ENCODE measurements at regions not wholly inside any gene's neighbourhood (a gene's known extent, or its start where the extent isn't known, plus 50 kb on each side); places are given as distances from the start of the nearest gene placed in this dataset.

- DNase-seq: no peak
- 73 to 74% methylated on average over 2 of the region's 2 CpGs for WGBS, 2 donors
- H3K9me3 ChIP-seq: no peaks in the 10 kb centered on the region
- H3K36me3 ChIP-seq: no peaks in the 10 kb centered on the region
- no peak for ATAC-seq (ENCODE audit: low FRiP score in 2 of 2)
- TF ChIP-seq POLR2A (IDR thresholded peaks at IDR 0.05) (no peak), EP300 (IDR thresholded peaks at IDR 0.05) (no peak)
- TF ChIP-seq, protein P1, sequence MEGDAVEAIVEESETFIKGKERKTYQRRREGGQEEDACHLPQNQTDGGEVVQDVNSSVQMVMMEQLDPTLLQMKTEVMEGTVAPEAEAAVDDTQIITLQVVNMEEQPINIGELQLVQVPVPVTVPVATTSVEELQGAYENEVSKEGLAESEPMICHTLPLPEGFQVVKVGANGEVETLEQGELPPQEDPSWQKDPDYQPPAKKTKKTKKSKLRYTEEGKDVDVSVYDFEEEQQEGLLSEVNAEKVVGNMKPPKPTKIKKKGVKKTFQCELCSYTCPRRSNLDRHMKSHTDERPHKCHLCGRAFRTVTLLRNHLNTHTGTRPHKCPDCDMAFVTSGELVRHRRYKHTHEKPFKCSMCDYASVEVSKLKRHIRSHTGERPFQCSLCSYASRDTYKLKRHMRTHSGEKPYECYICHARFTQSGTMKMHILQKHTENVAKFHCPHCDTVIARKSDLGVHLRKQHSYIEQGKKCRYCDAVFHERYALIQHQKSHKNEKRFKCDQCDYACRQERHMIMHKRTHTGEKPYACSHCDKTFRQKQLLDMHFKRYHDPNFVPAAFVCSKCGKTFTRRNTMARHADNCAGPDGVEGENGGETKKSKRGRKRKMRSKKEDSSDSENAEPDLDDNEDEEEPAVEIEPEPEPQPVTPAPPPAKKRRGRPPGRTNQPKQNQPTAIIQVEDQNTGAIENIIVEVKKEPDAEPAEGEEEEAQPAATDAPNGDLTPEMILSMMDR (IDR thresholded peaks at IDR 0.05): no peak
- no peak overlapping the region for H3K4me3 ChIP-seq
- H3K27ac ChIP-seq: no peak overlapping the region
- H3K27me3 ChIP-seq: no peaks in the 10 kb centered on the region
- H3K4me1 ChIP-seq: no peaks in the 10 kb centered on the region
Measured at GRCh38 chr4:167944721-167945120, 147.6 kb upstream of the ANXA10 start.

DNA sequence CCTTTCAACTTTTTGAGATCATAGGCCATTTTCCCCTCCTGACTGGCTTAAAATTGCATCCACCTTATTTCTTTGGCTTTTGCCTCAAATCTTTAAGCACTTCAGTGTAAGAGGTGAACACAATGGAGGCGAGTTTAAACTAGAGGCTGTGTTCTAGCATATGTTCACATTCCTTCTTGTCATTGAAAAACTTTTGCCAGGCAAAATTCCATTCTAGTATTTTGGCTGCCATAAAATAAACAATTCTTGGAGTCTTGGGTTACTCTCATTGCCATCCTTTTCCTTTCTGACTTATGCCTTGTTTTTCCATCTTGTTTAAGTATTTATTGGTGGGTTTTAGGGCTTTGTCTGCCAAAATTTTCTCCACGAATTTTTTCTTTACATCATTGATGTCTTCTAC lies 137.3 kb upstream of the ANXA10 start:
- no peak for TF ChIP-seq POLR2A (IDR thresholded peaks at IDR 0.05)
- TF ChIP-seq POLR2AphosphoS5 (IDR thresholded peaks at IDR 0.05): no peak
- TF ChIP-seq, protein P1 (IDR thresholded peaks at IDR 0.05): no peak
- no peak for TF ChIP-seq EP300 (IDR thresholded peaks at IDR 0.05)

DNA sequence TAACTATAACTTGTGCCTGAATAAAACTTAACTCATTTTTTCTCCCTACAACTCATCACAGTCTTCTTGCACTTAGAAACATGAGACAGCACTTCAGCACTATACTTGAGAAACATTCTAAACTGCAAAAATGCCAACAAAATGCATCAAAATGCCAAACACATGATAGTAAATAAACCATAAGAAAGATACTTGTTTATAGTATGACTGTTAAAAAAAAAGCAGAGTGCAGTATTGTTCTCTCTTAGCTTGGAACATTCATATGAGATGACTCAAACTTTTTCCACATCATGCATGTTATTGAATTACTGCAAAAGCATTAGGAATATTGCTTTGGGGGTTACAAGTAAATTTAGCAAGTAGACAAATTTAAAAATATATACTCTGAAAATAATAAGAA lies 135.7 kb upstream of the ANXA10 start:
- TF ChIP-seq POLR2A (IDR thresholded peaks at IDR 0.05): no peak
- TF ChIP-seq POLR2AphosphoS5 (IDR thresholded peaks at IDR 0.05): no peak
- TF ChIP-seq, protein P1 (IDR thresholded peaks at IDR 0.05): no peak
- ATAC-seq (ENCODE audit: low FRiP score in 2 of 2): no peak

More for the DNA sequence above, 137.3 kb upstream of the ANXA10 start:
- no peaks in the 10 kb centered on the region for H3K27me3 ChIP-seq
- WGBS, 2 donors: 54 to 58% methylated on average over 2 of the region's 2 CpGs
- no peak overlapping the region for H3K4me3 ChIP-seq
- ATAC-seq (ENCODE audit: low FRiP score in 2 of 2) (no peak), DNase-seq (no peak)
- H3K27ac ChIP-seq: no peak overlapping the region
- no peaks in the 10 kb centered on the region for H3K4me1 ChIP-seq
- peaks cover 0 to 10% (median 0%) of the 10 kb centered on the region in 4 donors for H3K9me3 ChIP-seq
- H3K36me3 ChIP-seq: no peaks in the 10 kb centered on the region

DNA sequence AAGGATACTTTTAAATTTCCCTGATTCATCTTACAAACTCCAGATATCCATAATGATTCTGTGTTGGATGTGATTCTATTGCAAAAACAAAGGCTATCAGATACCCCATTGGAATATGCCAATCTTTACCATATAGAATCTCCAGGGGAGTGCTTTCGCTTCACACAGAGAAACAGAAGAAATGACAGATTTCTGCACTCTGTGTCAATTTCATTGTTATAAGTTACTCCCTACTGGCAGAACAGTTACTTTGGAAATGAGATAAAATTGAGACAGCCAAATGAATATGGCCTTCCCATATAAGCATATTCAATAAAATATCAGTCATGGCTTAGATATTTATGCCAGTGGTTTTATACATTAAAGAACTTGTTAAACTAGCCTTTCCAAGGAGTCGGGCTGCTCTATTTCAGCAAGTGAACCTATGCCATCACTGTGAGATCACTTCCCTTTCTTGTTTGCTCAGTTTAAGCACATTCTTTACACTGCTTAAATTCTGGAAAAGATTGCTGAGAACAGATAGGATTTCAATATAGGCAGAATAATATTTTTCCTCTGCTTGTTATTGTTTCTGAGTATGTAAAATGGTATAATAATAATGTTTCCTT lies 127.5 kb upstream of the ANXA10 start:
- no peak overlapping the region for H3K27ac ChIP-seq
- DNase-seq (no peak), ATAC-seq (ENCODE audit: low FRiP score in 2 of 2) (no peak)
- H3K4me1 ChIP-seq: no peaks in the 10 kb centered on the region
- H3K27me3 ChIP-seq: no peaks in the 10 kb centered on the region
- no peak for TF ChIP-seq EP300 (IDR thresholded peaks at IDR 0.05)
- no peak for TF ChIP-seq POLR2AphosphoS5 (IDR thresholded peaks at IDR 0.05)
- TF ChIP-seq, protein P1 (IDR thresholded peaks at IDR 0.05): no peak
- no peak for TF ChIP-seq POLR2A (IDR thresholded peaks at IDR 0.05)
- 76 to 77% methylated on average over 2 of the region's 2 CpGs for WGBS, 2 donors
- no peak overlapping the region for H3K4me3 ChIP-seq
- H3K36me3 ChIP-seq: no peaks in the 10 kb centered on the region
- no peaks in the 10 kb centered on the region for H3K9me3 ChIP-seq

More for the DNA sequence above, 135.7 kb upstream of the ANXA10 start:
- Histone ChIP-seq H3K9me3 (peaks cover 0 to 10% (median 0%) of the 10 kb centered on the region in 4 donors), H3K4me1 (no peaks in the 10 kb centered on the region), H3K36me3 (no peaks in the 10 kb centered on the region), H3K4me3 (no peak overlapping the region), H3K27me3 (no peaks in the 10 kb centered on the region), H3K27ac (no peak overlapping the region)
- DNase-seq: no peak

DNA sequence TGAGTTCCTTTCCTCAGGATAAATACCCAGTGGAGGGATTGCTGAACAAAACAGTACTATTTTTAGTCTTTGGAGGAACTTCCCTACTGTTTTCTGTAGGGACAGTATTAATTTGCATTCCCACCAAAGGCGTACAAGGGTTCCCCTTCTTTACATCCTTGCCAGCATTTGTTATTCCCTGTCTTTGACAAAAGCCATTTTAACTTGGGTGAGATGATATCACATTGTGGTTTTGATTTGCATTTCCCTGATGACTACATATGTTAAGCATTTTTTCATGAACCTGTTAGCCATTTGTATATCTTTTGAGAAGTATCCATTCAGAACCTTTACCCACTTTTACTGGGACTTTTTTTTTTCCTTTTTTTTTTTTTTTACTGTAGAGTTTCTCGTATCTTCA lies 126.2 kb upstream of the ANXA10 start:
- ATAC-seq (ENCODE audit: low FRiP score in 2 of 2) (no peak), DNase-seq (no peak)
- no peaks in the 10 kb centered on the region for H3K9me3 ChIP-seq
- H3K4me3 ChIP-seq: no peak overlapping the region
- TF ChIP-seq, protein P1 (IDR thresholded peaks at IDR 0.05): no peak
- no peak for TF ChIP-seq EP300 (IDR thresholded peaks at IDR 0.05)
- TF ChIP-seq POLR2A (IDR thresholded peaks at IDR 0.05): no peak
- no peak for TF ChIP-seq POLR2AphosphoS5 (IDR thresholded peaks at IDR 0.05)
- 76 to 91% methylated on average over 2 of the region's 2 CpGs for WGBS, 2 donors
- no peaks in the 10 kb centered on the region for H3K4me1 ChIP-seq
- no peak overlapping the region for H3K27ac ChIP-seq
- H3K27me3 ChIP-seq: no peaks in the 10 kb centered on the region
- H3K36me3 ChIP-seq: no peaks in the 10 kb centered on the region
